ENCODE measurements at regions not wholly inside any gene's neighbourhood (a gene's known extent, or its start where the extent isn't known, plus 50 kb on each side); places are given as distances from the start of the nearest gene placed in this dataset.

DNA sequence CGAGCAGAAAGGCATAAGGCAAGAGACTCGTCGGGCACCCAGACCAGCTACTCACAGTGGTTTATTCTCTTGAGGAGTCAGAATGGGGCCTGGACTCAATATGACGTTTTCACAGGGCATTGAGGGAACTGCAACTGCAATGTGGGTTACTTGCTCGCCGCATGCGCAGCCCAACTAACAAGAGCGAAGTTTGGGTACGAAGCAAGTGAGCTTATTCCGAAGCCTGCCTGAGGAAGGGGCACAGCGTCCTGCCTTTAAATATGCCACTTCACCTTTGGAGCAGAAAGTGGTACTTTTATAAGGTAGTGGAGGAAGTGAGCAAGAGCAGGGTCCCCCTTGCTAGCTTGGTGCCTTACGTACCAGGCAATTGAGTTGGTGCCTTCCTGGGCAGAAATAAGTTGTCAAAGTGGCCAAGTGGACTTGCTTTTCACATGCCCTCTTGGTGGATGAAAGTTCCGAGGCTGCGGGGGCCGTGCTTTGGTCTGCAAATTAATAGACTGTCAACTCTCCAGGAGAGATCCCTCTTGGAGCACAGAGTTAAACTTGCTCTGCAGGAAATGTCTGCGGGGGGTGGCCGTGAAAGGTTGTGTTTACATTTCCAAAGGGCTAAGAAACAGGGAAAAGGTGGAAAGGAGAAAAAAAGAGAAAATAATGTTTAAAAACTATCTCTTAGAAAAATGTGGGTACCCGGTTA lies 480.4 kb downstream of the TRIML1 start:
- H3K27me3 ChIP-seq, result no peaks in the 10 kb centered on the region
- no peaks in the 10 kb centered on the region for H3K4me1 ChIP-seq (ENCODE audit: control insufficient read depth in 1 of 2, insufficient read depth in 1 of 2, low read depth in 1 of 2, low read length in 1 of 2)
- H3K4me3 ChIP-seq (ENCODE audit: low read depth in 1 of 2, low read length in 1 of 2), result no peak overlapping the region
- TF ChIP-seq, protein P1, sequence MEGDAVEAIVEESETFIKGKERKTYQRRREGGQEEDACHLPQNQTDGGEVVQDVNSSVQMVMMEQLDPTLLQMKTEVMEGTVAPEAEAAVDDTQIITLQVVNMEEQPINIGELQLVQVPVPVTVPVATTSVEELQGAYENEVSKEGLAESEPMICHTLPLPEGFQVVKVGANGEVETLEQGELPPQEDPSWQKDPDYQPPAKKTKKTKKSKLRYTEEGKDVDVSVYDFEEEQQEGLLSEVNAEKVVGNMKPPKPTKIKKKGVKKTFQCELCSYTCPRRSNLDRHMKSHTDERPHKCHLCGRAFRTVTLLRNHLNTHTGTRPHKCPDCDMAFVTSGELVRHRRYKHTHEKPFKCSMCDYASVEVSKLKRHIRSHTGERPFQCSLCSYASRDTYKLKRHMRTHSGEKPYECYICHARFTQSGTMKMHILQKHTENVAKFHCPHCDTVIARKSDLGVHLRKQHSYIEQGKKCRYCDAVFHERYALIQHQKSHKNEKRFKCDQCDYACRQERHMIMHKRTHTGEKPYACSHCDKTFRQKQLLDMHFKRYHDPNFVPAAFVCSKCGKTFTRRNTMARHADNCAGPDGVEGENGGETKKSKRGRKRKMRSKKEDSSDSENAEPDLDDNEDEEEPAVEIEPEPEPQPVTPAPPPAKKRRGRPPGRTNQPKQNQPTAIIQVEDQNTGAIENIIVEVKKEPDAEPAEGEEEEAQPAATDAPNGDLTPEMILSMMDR (IDR thresholded peaks at IDR 0.05), result no peak
- no peaks in the 10 kb centered on the region for H3K9me3 ChIP-seq
- H3K27ac ChIP-seq, result no peak overlapping the region
- H3K36me3 ChIP-seq, result no peaks in the 10 kb centered on the region

DNA sequence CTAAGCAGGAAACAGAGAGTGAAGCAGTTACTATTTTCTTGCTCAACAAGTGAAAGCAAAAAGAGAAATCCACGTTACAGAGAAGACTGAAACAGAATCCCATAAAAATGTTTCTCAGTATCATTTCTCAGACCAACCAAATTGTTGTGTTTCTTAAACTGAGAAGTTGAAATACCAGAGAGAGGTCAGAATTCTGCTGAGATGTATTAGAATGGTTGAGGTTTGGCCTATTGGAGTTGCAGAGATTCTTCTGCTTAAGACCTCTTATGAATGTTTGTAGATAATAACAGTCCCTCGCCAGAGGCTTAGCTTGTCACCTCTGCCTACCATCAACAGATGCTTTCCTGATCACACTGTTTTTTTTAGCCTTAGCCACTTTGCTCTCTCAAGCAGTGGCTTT lies 481.4 kb downstream of the TRIML1 start:
- Histone ChIP-seq H3K27me3 (no peaks in the 10 kb centered on the region), H3K4me1 (ENCODE audit: control insufficient read depth in 1 of 2, insufficient read depth in 1 of 2, low read depth in 1 of 2, low read length in 1 of 2) (no peaks in the 10 kb centered on the region), H3K9me3 (no peaks in the 10 kb centered on the region), H3K4me3 (ENCODE audit: low read depth in 1 of 2, low read length in 1 of 2) (no peak overlapping the region), H3K36me3 (no peaks in the 10 kb centered on the region), H3K27ac (no peak overlapping the region)
- TF ChIP-seq, protein P1 (IDR thresholded peaks at IDR 0.05), result no peak

DNA sequence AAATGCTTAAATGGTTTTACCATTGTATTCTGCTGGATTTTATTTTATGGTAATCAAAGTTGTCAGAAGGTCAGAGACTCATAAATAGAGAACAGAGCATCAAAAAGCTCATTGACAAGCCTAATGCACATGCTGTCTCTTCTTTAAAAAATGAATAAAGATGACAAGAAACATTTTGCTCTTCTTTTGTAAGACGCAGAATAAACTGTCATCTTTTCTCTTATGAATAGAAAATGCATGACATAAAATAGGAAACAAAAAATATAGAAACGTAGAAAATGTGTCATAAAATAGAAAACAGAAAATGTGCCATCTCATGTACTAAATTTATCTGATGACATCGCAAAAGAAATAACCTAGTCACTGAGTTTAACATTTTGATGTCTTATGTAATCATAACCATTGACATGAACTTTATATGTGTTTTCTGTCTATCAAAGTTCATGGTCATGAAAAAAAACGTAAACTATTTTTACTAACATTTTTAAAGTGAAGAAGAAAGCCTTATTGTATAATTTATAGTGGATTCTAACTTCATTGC lies 484.1 kb downstream of the TRIML1 start:
- no peaks in the 10 kb centered on the region for H3K27me3 ChIP-seq
- no peaks in the 10 kb centered on the region for H3K36me3 ChIP-seq
- no peak overlapping the region for H3K27ac ChIP-seq
- H3K4me3 ChIP-seq (ENCODE audit: low read depth in 1 of 2, low read length in 1 of 2), result no peak overlapping the region
- no peaks in the 10 kb centered on the region for H3K4me1 ChIP-seq (ENCODE audit: control insufficient read depth in 1 of 2, insufficient read depth in 1 of 2, low read depth in 1 of 2, low read length in 1 of 2)
- TF ChIP-seq, protein P1 (IDR thresholded peaks at IDR 0.05), result no peak
- no peaks in the 10 kb centered on the region for H3K9me3 ChIP-seq

DNA sequence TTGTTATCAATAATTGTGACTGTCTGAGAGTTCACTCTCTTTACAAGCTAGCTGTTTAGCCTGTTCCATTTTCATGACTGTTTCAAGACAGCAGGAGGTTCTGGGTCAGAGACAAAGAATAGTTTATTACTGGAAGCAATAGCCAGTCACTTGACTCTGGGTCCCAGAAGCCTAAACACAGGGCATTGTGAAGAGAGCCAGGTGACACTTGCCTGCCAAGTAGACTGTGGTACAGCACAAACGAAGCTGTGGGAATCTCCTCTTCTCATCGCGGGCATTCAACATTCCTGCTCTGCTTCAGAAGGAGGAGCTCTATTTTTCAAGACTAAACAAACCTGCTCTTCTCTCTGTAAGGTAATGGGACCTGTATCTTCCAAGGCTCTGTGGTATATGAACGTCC lies 485.1 kb downstream of the TRIML1 start:
- Histone ChIP-seq H3K36me3 (no peaks in the 10 kb centered on the region), H3K4me1 (ENCODE audit: control insufficient read depth in 1 of 2, insufficient read depth in 1 of 2, low read depth in 1 of 2, low read length in 1 of 2) (no peaks in the 10 kb centered on the region), H3K9me3 (no peaks in the 10 kb centered on the region), H3K4me3 (ENCODE audit: low read depth in 1 of 2, low read length in 1 of 2) (no peak overlapping the region), H3K27me3 (no peaks in the 10 kb centered on the region), H3K27ac (no peak overlapping the region)
- TF ChIP-seq, protein P1 (IDR thresholded peaks at IDR 0.05), result no peak

DNA sequence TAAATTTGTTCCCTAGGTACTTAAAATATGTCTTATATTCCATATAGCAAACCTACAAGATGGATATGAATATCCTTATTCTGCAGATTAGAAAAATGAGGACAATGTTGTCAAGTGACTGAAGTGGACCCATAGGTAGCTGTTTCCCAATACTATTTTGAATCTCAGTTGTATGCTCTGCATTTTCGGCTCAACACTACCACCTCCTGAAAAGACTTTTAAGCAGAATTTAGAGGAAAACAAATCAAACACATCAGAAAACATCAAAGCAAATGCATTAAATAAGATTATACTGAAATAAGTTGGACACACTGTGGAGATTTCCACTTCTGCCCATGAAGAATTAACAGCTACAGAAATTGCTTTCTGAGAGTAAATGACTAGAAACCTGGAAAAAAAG lies 488.7 kb downstream of the TRIML1 start:
- Histone ChIP-seq H3K4me3 (ENCODE audit: low read depth in 1 of 2, low read length in 1 of 2) (no peak overlapping the region), H3K4me1 (ENCODE audit: control insufficient read depth in 1 of 2, insufficient read depth in 1 of 2, low read depth in 1 of 2, low read length in 1 of 2) (no peaks in the 10 kb centered on the region), H3K36me3 (no peaks in the 10 kb centered on the region), H3K9me3 (no peaks in the 10 kb centered on the region), H3K27me3 (no peaks in the 10 kb centered on the region), H3K27ac (no peak overlapping the region)
- TF ChIP-seq, protein P1 (IDR thresholded peaks at IDR 0.05), result no peak

Measured in neutrophil (primary cell).